NCI-H1694 (cell line): ENCODE measurements at regions not wholly inside any gene's neighbourhood (a gene's known extent, or its start where the extent isn't known, plus 50 kb on each side); places are given as distances from the start of the nearest gene placed in this dataset.
"Not testable (repeated sequence)": the region's sequence is repeated elsewhere in the genome, so short reads cannot be mapped to it uniquely, and the experiment has no call there.

Source experiments
- DNase-seq: peaks from one replicate; lab custom pipeline; 2025; lab: John Stamatoyannopoulos, UW

GRCh38 chr4:127293496-127293895 lies 339.3 kb upstream of the INTU start:
- no peak for DNase-seq

- no peak for DNase-seq
Observed at GRCh38 chr4:127304356-127304755, 328.4 kb upstream of the INTU start.

GRCh38 chr4:127307996-127308395 lies 324.8 kb upstream of the INTU start:
- no peak for DNase-seq

GRCh38 chr4:127309369-127310102 lies 323.2 kb upstream of the INTU start:
- DNase-seq, result no peak

- no peak for DNase-seq
Observed at GRCh38 chr4:127311371-127311770, 321.4 kb upstream of the INTU start.

- no peak for DNase-seq
Observed at GRCh38 chr4:127311924-127312323, 320.8 kb upstream of the INTU start.

GRCh38 chr4:127313767-127314166 lies 319.0 kb upstream of the INTU start:
- DNase-seq, result no peak

GRCh38 chr4:127327491-127327890 lies 305.3 kb upstream of the INTU start:
- no peak for DNase-seq

- DNase-seq, result no peak
Observed at GRCh38 chr4:127335073-127335620, 297.6 kb upstream of the INTU start.

GRCh38 chr4:127335732-127336131 lies 297.0 kb upstream of the INTU start:
- no peak for DNase-seq

- DNase-seq, result not testable (repeated sequence)
Observed at GRCh38 chr4:127343123-127343522, 289.6 kb upstream of the INTU start.

- no peak for DNase-seq
Observed at GRCh38 chr4:127344071-127344470, 288.7 kb upstream of the INTU start.

GRCh38 chr4:127347936-127348335 lies 284.8 kb upstream of the INTU start:
- no peak for DNase-seq

- no peak for DNase-seq
Observed at GRCh38 chr4:127352220-127353113, 280.3 kb upstream of the INTU start.

- DNase-seq, result no peak
Observed at GRCh38 chr4:127355743-127356142, 277.0 kb upstream of the INTU start.

GRCh38 chr4:127357765-127358164 lies 275.0 kb upstream of the INTU start:
- DNase-seq, result no peak

GRCh38 chr4:127362686-127363085 lies 270.1 kb upstream of the INTU start:
- no peak for DNase-seq

- DNase-seq, result no peak
Observed at GRCh38 chr4:127364397-127364796, 268.4 kb upstream of the INTU start.

GRCh38 chr4:127364911-127365310 lies 267.8 kb upstream of the INTU start:
- DNase-seq, result no peak

- no peak for DNase-seq
Observed at GRCh38 chr4:127370604-127371003, 262.2 kb upstream of the INTU start.

GRCh38 chr4:127379499-127379898 lies 253.3 kb upstream of the INTU start:
- DNase-seq, result no peak

GRCh38 chr4:127379948-127380347 lies 252.8 kb upstream of the INTU start:
- not testable (repeated sequence) for DNase-seq

- DNase-seq, result no peak
Observed at GRCh38 chr4:127383666-127384065, 249.1 kb upstream of the INTU start.
